GM20000 (cell line): ENCODE measurements at regions not wholly inside any gene's neighbourhood (a gene's known extent, or its start where the extent isn't known, plus 50 kb on each side); places are given as distances from the start of the nearest gene placed in this dataset.

ENCODE experiments used
- DNase-seq: peaks from one replicate; pipeline ENCODE4 v3.0.0; 2012; ENCODE audit warnings: low spot score
- CTCF ChIP-seq: IDR thresholded peaks from 2 replicates; pipeline ENCODE4 v1.5.1; 2012; ENCODE audit warnings: mild to moderate bottlenecking, control low read depth; ENCODE audit errors: extremely low read depth, missing control alignments

GRCh38 chr2:52115750-52116149 lies 1083.8 kb upstream of the NRXN1 start:
- no peak for TF ChIP-seq CTCF
- no peak for DNase-seq

GRCh38 chr2:52113338-52113737 lies 1081.4 kb upstream of the NRXN1 start:
- DNase-seq: no peak
- TF ChIP-seq CTCF: no peak

GRCh38 chr2:52112141-52112540 lies 1080.2 kb upstream of the NRXN1 start:
- TF ChIP-seq CTCF: no peak
- DNase-seq: no peak

- DNase-seq: no peak
- no peak for TF ChIP-seq CTCF
Observed at GRCh38 chr2:52107124-52107523, 1075.2 kb upstream of the NRXN1 start.

- DNase-seq: no peak
- no peak for TF ChIP-seq CTCF
Observed at GRCh38 chr2:52097071-52097470, 1065.1 kb upstream of the NRXN1 start.

GRCh38 chr2:52084759-52085158 lies 1052.8 kb upstream of the NRXN1 start:
- DNase-seq: no peak
- no peak for TF ChIP-seq CTCF

GRCh38 chr2:52083214-52083613 lies 1051.3 kb upstream of the NRXN1 start:
- DNase-seq: no peak
- no peak for TF ChIP-seq CTCF
